OCI-M2 (cell line): ENCODE measurements at regions not wholly inside any gene's neighbourhood (a gene's known extent, or its start where the extent isn't known, plus 50 kb on each side); places are given as distances from the start of the nearest gene placed in this dataset.

ENCODE experiments used
- DNase-seq: peaks from one replicate; lab custom pipeline; 2025; ENCODE audit not compliant: unreplicated experiment; lab: John Stamatoyannopoulos, UW

DNA sequence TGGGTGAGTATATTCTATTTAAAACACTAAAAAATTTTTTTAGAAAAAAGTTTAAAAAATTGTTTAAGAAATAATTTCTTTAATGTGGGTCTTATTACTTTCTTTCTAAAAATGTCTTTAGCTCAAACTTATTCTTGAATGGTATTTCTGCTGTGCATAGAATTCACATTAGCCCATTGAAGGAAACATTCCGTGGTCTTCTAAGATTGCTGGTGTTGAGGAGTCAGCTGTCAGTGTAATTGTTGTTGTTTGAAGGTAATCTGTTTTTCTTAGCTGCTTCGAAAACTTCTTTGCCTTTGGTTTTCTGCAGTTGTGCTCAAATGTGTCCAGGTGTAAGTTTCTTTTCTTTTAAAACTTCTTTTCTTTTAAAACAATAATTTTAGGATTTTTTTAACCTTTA lies 85.4 kb upstream of the KLF12 start:
- no peak for DNase-seq

DNA sequence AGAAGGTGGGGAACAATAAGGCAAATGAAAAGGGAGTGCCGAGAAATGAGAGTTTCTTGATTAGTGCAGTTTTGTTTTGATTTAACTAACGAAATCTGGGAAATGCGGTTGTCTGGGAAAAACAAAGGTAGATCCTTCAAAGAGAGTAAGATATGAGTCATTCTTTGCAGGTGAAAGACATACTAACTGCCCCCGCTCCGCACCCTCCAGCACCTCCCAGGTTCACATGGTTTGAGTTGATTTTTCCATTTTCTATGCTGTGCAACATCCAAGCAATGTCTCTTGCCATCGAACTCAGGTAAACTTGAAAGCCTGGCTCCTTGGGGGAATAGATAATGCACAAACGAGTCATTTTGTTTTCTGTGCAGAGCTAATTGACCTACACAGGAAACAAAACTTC lies 84.1 kb upstream of the KLF12 start:
- DNase-seq, result no peak

DNA sequence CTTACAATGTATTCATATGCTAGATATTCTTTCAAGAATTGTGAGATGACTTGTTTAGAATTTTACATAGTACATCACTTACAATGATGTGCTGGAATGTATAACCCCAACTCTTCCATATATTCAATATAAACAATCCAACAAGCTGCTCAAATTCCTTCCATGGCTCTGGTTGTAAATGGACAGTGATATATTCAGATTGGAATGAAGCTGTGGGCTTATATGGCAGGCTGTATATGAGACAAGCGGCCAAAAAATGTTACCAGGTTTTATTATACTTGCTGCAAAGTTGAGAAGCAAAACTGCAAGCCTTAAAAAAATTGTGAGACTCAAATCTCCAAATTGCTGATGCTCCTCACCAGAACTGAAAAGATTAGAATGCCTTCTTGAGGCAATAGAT lies 83.6 kb upstream of the KLF12 start:
- DNase-seq, result no peak

DNA sequence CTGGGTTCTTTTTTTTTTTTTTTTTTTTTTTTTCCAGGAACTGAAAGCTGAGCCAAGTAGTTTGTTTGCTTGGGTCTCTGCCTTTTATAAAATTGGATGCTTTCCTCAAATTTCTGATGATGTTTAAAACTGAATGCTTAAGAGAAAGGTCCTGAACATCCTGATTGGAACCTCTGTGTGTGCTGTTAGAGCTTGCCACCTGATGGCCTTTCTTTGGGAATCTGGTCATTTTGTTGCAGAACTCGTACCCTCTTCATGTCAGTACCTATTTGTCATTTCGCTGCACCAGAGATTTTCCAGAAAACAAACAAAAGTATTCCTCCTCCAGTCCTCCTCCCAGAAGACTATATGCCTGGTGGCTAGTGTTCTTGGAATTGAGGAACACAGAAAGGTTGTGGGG lies 81.2 kb upstream of the KLF12 start:
- DNase-seq, result no peak

DNA sequence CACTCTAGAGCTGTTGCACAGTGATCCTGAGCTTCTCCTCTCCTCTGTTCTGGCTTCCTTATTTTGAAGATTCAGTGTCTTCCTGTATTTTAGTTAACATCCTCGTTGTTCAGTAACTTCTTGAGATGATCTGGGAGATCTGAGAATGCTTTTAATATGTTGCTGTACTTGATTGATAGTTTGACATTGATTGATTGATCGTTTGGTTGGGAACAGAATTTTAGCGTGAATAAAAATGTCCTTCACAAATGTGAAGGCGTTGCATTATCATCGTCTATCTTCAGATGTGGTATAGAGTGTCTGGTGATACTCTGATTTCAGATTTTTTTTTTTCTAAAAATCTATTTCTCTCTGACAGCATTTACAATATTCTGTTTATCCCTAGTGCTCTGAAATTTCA lies 80.1 kb upstream of the KLF12 start:
- no peak for DNase-seq

DNA sequence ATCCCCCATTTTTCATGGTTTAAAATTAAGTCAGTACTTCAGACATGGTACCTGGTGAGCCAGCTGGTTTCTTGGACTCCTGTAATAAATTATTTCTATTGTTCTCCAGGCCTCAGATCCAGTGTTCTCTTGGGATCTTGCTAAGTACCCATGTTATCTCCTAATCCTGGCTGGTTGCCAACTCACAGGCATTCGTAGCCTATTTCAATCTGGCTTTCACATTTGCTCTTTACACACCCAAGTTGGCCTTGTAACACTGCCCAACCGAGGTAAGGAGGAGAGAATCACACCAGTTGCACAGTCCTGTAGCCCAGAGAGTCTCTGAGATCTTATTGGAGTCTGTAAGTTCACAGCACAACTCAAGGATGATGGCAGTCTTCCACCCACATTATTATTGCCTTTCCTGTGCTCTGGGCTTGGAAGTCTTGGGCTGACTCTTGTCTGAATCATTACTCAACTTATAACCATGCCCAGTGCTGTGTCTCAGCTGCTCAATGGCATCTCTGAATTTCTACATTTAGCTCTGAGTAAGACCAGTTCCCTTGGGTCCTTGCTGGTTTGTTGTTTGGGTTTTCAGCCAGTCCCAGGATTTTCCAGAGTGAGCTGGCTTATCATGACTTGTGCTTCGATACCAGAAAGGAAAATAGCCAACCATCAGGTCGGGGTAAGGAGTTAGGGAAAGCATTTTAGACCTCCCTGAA lies 76.6 kb upstream of the KLF12 start:
- DNase-seq, result no peak

DNA sequence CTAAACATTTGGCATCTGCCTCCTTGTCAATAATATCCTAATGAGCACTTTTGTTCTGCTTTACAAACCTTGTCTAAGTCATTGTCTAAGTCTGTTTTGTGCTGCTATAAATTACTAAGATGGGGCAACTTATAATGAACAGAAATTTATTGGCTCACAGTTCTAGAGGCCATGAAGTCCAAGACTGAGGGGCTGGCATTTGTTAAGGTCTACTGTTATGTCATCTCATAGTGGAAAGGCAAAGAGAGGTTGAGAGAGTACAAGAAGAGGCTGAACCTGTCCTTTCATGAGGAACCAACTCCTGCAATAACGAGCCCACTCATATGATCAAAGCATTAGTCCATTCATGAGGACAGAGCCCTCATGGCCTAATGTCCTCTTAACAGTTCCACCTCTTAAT lies 72.7 kb upstream of the KLF12 start:
- no peak for DNase-seq

DNA sequence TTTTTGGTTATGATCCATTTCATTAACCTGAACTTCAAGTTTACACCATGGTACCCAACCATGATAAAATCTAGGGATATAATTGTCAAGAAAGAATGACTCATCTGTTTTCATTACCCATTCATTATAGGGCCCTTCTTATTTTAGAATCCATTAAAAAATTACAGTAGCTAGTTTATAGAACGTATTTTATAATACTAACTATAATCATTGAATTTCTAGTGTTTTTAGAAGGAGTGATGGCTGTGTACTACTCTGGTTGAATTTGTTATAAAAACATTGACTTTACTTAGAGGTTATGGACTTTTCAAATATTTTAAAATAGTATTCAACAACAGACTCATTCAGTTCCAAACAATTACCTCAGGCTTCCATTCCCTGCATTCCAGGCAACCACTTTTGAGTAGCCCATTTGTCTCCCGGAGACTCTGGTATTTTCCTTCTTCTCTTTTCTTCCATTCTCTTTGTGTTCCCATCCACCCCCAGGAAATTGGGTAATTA lies 71.9 kb upstream of the KLF12 start:
- no peak for DNase-seq

DNA sequence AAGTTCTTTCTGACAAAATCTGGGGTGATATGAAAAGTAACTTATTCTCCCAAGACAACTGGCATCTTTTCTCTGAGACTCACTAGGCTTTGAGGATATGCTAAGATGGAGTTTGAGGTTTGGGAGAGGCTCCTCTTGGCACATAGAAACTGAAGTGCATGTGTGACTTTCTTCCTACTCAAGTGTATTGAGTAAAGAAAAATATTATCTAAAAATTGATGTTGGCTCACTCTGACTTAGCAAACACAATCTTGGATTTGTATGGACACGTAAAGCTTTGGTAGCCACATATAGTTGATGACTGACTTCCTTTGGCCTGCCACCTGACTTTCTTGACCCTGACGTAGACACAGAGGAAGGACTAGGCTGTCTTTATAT lies 71.1 kb upstream of the KLF12 start:
- no peak for DNase-seq

DNA sequence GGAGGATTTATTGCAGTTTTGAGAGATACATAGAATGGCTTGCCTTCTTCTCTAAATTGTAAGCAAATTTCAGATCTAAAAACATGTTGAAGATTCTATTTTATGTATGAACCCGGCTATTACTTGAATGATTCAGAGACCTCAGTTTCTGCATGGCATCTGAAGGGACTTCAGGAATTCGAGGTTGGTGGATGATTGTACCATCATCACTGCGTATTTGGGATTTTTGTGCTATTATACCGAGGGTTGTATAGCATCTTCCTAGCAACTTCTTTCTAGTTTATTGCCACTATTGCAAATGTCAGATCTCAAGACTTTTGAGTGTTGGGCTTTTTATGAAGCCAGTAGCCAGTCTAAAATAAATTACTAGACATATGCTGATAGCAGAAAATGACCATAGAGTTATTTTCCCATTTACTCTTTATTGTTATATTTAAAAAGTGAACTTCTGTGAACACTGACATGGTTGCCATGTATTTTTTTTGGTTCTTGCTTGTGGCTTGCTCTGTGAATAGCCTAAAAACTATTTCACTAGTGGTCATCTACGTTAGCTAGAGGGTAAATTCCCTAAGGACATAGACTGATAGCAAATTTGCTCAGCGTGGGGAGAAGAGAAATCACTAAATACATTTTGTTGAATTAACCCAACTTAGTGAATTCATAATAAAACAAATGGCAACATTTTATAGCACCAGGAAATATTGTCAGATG lies 70.6 kb upstream of the KLF12 start:
- no peak for DNase-seq

DNA sequence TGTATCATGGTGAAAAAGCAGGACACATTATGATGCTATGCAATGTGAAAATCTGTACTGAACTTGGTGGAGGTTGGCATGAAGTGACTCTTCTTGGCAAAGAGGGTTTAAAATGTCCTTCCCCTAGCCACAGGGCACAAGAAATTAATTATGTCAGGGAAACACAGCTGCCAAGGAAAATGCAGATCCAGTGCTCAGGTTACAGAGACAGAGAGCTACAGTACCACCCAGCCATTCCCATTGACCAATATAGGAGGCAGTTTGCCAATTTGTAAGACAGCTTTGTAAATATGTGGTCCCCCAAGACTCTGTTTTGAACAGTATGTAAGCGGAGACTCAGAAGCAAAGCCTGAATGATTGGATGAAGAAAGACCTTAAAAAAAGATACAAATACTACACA lies 69.4 kb upstream of the KLF12 start:
- no peak for DNase-seq

DNA sequence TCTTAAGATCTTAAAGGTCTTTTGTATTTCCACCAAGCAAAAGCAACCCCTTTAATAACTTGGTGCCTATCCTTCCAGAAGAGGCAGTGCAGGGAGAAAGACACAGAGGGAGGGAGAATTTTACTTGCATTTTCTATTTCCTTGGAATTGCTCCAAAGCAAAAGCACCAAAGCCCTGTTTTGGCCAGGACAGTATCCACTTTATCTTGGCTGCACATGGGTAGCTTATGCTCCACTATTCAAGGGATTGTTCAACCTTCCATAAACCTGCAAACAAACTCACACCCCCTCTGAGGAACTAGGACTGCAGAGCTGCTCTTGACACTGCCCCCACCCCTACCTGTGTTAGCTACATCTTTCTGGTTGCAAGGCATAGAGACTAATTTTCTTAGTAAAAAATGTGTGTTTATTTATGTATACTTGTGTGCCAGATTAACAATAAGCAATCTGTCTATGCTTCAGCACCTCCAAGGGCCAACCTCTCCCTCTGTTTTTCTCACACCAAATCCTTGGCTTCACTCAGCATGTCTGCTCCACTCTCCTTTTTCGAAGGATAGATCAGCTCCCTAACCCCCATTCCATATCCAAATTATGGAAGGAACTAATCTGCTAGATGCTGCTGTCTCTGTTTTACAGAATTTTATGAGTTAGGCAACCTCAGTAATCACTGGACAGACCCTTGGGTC lies 68.1 kb upstream of the KLF12 start:
- no peak for DNase-seq

DNA sequence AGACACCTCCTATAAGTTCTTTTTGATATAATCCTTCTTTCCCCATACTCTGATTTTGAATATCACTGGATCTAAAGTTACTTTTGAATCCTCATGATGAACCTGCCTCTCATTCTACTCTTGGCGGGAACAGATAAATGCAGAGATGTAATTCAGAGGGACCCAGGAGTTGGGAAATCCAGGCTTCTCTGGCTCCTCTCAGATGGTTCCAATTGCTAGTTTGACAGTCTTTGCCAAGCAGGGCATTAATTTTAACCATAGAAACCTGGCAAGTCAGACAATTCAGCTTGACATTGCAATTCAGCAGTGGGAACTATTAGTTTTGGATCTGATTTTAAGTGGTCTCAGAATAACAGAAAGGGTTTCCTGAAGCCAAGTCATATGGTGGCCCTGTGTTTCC lies 67.3 kb upstream of the KLF12 start:
- DNase-seq, result no peak

DNA sequence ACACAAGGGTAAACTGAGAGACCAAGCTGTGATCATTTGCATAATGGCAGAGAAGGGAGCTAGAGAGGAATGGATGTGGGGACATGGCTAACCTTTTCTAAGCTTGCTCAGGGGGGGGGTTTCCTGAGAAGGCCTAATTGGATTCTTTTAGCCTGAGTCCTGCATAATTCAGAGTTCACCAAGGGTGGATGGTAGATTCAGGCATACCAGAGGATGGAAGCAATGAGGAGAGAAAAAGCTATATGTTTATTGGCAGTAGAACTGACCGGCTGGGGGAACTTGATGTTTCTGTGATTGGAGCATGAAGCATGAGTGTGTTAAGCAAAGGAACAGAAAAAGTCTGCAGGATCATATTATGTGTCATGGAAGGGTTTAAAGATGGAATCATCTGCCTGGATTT lies 65.9 kb upstream of the KLF12 start:
- DNase-seq, result no peak

DNA sequence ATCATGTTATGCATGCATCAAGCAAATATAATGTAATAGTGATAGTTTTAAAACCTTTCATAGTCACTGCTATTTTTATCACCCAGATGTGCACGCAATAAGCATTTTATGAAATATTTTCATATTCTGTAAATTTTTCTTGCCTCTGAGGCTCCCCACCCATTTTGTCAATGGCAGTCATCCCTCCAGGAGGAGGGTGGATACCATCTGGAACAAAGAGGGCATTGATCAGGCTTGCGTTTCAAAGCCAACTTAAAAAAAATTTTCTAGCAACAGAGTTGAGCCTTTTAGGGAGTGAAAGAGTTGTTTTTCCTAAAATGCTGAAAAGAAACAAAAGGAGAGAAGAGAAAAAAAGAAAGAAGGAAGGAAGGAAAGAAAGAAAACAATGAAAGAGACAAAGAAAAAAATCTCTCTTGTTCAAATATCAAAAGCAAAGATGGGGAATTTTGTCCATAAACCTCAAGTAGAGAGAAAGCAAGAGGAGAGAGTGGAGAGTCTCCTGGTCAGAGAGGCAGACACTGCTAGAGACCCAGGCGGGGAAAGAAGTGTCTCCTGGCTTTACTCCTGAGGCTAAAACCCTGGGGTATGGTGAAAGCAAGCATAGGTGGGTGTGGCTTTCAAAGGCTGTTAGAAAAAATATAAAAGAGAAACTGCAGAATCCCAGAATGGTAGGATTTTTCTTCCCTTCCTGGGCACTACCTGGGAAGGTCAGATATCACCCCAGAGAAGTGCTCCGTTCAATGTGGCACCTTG lies 63.6 kb upstream of the KLF12 start:
- DNase-seq, result no peak

DNA sequence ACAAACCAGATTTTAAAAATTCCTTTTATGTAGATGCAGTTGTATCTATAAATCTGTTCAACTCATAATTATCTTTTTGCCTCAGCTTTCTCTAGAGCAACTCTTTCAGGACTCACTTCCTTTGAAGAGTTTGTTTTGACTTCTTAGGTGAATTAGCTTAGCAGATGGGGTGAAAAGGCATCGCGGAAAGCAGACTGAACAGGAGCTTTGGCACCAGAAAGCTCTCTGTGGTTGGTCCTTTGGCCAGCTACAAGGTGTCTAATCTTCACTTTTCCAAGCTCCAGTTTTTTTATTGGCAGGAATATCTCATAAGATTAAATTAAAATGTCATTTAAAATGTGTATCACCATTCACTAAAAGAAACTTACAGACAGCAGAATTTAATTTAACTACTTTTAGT lies 60.6 kb upstream of the KLF12 start:
- DNase-seq, result no peak

DNA sequence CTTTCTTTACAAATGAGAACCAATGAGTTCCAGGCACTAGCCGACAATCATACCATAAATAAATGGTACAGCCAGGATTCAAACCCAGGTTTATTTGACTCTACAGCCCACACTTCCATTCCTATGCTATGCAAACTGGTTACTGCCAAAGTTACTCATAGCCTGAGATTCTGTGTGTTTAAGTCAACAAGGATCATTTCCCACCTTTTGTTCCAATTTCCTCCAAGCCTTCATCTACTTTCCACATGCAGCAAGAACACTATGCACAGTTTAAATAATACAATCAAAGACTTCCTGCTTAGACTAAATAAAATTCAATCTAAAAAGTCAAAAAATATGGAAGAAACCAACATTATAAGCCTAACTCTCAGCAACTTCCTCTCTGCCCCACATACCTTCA lies 59.2 kb upstream of the KLF12 start:
- DNase-seq, result no peak

DNA sequence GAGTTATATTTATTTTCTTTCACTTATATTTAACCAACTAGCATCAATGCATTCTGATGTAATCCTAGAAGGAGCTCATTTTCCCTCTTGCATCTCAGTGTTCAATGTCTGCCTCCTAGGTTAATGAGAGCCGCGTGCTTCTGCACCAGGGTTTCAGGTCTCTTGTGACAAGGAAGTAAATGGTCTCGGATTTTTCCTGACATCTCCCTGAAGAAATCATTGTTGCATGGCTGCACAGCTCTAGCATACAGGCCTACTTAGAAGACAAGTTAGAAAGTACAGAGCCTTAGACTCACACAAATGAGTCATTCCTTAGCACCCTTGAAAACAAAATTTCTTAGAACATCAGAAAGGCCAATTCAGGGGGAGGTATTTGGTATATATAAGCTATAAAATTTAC lies 57.2 kb upstream of the KLF12 start:
- no peak for DNase-seq

DNA sequence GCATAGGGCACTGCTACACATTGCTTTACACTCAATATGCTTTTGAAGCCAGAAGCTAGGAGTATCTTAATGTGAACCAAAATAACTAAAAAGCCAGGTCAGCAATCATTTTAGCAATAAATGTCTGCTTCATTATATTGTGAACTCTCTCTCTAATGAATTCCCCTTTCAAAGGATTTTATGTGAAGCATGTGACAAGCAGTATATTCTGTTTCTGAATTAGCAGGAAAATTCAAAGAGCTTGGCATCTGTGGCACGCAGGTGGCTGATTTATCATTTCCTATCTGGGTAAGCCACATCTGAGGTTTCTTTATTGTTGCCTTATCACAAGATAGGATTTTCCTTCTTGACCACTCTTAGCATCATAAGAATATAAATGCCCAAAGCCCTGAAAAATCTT lies 56.8 kb upstream of the KLF12 start:
- no peak for DNase-seq

DNA sequence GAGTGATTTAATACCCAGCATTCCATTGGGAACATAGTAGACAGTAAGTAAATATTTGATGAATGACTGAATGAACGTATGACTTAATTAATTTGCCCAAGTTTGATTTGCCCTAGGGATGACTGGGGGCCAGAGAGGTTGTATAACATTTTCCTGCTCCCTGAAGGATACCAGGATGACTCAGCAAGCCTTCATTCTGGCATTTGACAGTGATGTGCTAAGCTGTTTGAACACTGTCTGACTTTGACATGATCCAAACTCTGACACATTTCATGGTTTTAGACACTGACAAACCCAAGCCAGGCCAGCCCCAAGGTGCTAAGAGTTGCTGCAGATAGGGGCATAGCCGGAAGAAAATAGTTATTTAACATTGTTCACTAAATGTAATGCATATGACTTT lies 53.4 kb upstream of the KLF12 start:
- DNase-seq, result no peak

DNA sequence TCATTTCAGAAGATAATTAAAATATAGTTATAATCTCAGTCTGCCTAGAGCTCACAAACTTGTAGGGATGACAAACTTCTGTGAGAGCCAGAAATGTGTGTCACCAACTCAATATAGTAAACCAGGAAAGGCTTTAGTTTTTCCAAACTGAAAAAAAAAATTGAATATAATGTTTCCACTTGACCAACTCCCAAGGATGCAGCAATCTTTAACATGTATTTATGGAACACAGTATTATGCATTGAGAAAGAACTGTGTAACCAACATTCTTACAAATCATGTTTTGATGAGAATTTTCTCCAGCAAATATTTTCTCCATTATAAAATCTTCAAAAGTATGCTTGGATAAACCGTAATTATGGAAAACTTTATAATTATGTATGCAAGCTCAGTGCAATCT lies 50.1 kb upstream of the KLF12 start:
- no peak for DNase-seq
